NB4 (cell line): ENCODE measurements at regions not wholly inside any gene's neighbourhood (a gene's known extent, or its start where the extent isn't known, plus 50 kb on each side); places are given as distances from the start of the nearest gene placed in this dataset.

ENCODE experiments used
- DNase-seq: peaks from one replicate; pipeline ENCODE4 v3.0.0; 2010; ENCODE audit warnings: low read depth
- H3K4me3 ChIP-seq: one replicate; pipeline ENCODE4 v1.5.1; 2011; ENCODE audit warnings: mild to moderate bottlenecking, low read depth, low read length, moderate library complexity
- CTCF ChIP-seq: IDR thresholded peaks from one replicate; pipeline ENCODE4 v1.5.1; 2012; ENCODE audit warnings: low read depth, low read length
- MAX ChIP-seq: IDR thresholded peaks from 2 replicates; pipeline ENCODE4 v1.6.1; 2011; ENCODE audit warnings: low read depth, low read length
- MYC ChIP-seq: IDR thresholded peaks from 2 replicates; pipeline ENCODE4 v1.6.1; 2011; ENCODE audit warnings: low read depth, low read length
- POLR2A ChIP-seq: IDR thresholded peaks from 2 replicates; pipeline ENCODE4 v1.6.1; 2011; ENCODE audit warnings: mild to moderate bottlenecking; ENCODE audit not compliant: insufficient read length; ENCODE audit errors: extremely low read depth

GRCh38 chrX:134747006-134747405 is 50.0 kb downstream of the PABIR2 start:
- no peak for DNase-seq
- TF ChIP-seq MAX (no peak), CTCF (no peak), MYC (no peak)
- no peak overlapping the region for H3K4me3 ChIP-seq

GRCh38 chrX:134746410-134746785 is 50.6 kb downstream of the PABIR2 start:
- TF ChIP-seq POLR2A (no peak), MYC (no peak), MAX (no peak), CTCF (no peak)
- DNase-seq, result no peak
- no peak overlapping the region for H3K4me3 ChIP-seq

GRCh38 chrX:134745636-134746409 is 51.2 kb downstream of the PABIR2 start:
- no peak overlapping the region for H3K4me3 ChIP-seq
- TF ChIP-seq POLR2A, result no peak
- no peak for TF ChIP-seq MYC
- no peak for TF ChIP-seq CTCF
- no peak for TF ChIP-seq MAX
- DNase-seq, result peak; percentile 60

GRCh38 chrX:134743091-134743490 is 53.9 kb downstream of the PABIR2 start:
- H3K4me3 ChIP-seq, result no peak overlapping the region
- DNase-seq, result no peak
- TF ChIP-seq MAX, result no peak
- no peak for TF ChIP-seq MYC

- DNase-seq, result no peak
These were observed 54.4 kb downstream of the PABIR2 start for GRCh38 chrX:134742573-134742972.

GRCh38 chrX:134741746-134742145 is 55.3 kb downstream of the PABIR2 start:
- no peak for TF ChIP-seq CTCF
- no peak for TF ChIP-seq MAX
- no peak for TF ChIP-seq MYC
- no peak for TF ChIP-seq POLR2A
- DNase-seq, result no peak
- H3K4me3 ChIP-seq, result no peak overlapping the region

More at GRCh38 chrX:134742573-134742972, 54.4 kb downstream of the PABIR2 start:
- no peak overlapping the region for H3K4me3 ChIP-seq
- TF ChIP-seq CTCF, result no peak
- no peak for TF ChIP-seq POLR2A
- TF ChIP-seq MAX, result no peak
